ENCODE measurements at regions not wholly inside any gene's neighbourhood (a gene's known extent, or its start where the extent isn't known, plus 50 kb on each side); places are given as distances from the start of the nearest gene placed in this dataset.

DNA sequence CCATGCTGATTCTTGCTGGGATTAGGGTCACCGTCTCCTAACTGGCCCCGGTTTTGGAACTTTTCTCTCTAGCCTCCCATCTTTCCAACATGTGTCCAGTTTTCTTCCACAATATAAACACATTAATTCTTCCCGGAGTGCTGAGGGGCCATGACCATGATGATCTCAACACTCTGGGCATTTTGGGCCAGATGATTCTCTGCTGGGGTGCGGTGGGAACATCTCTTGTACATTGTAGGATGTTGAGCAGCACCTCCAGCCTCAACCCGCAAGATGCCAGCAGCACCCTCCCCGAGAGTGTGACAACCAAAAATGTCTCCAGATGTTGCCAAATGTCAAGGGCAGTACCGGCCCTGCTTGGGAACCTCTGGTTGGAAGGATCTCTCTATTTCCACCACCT is 164.8 kb downstream of the TFAP2C start:
- Histone ChIP-seq H3K27ac (no peak overlapping the region), H3K9me3 (no peaks in the 10 kb centered on the region), H3K36me3 (no peaks in the 10 kb centered on the region), H3K4me1 (no peaks in the 10 kb centered on the region), H3K4me3 (no peak overlapping the region), H3K27me3 (no peaks in the 10 kb centered on the region)
- WGBS, 2 donors (ENCODE audit: low coverage in 1 of 2) = 70% methylated on average over 7 of the region's 7 CpGs; no CpG with 5 or more reads in 1 of the 2 donors
- DNase-seq = no peak
- TF ChIP-seq, protein P1, sequence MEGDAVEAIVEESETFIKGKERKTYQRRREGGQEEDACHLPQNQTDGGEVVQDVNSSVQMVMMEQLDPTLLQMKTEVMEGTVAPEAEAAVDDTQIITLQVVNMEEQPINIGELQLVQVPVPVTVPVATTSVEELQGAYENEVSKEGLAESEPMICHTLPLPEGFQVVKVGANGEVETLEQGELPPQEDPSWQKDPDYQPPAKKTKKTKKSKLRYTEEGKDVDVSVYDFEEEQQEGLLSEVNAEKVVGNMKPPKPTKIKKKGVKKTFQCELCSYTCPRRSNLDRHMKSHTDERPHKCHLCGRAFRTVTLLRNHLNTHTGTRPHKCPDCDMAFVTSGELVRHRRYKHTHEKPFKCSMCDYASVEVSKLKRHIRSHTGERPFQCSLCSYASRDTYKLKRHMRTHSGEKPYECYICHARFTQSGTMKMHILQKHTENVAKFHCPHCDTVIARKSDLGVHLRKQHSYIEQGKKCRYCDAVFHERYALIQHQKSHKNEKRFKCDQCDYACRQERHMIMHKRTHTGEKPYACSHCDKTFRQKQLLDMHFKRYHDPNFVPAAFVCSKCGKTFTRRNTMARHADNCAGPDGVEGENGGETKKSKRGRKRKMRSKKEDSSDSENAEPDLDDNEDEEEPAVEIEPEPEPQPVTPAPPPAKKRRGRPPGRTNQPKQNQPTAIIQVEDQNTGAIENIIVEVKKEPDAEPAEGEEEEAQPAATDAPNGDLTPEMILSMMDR (IDR thresholded peaks at IDR 0.05) = no peak
- intact Hi-C loops (cut with DNase I; ENCODE audit: low total_unique reads) = no loop called here
- in situ Hi-C loops (cut with MboI; ENCODE audit: low pct_ligation_motif_present in 1 of 4, low pct_unique_long_range_greater_than_20kb in 1 of 4, low sequenced_read_pairs in 3 of 4) = no loop called here

- Histone ChIP-seq H3K9me3 (no peaks in the 10 kb centered on the region), H3K27ac (no peak overlapping the region), H3K27me3 (no peaks in the 10 kb centered on the region), H3K4me1 (no peaks in the 10 kb centered on the region), H3K4me3 (no peak overlapping the region), H3K36me3 (no peaks in the 10 kb centered on the region)
- DNase-seq = no peak
- 95% methylated on average over 2 of the region's 2 CpGs; no CpG with 5 or more reads in 1 of the 2 donors for WGBS, 2 donors (ENCODE audit: low coverage in 1 of 2)
- in situ Hi-C loops (cut with MboI; ENCODE audit: low pct_ligation_motif_present in 1 of 4, low pct_unique_long_range_greater_than_20kb in 1 of 4, low sequenced_read_pairs in 3 of 4) = no loop called here
- intact Hi-C loops (cut with DNase I; ENCODE audit: low total_unique reads) = no loop called here
- TF ChIP-seq POLR2A (IDR thresholded peaks at IDR 0.05) (no peak), EP300 (IDR thresholded peaks at IDR 0.05; ENCODE audit: low read depth) (no peak), POLR2AphosphoS5 (IDR thresholded peaks at IDR 0.05) (no peak)
- TF ChIP-seq, protein P1 (IDR thresholded peaks at IDR 0.05) = no peak
These were observed 166.4 kb downstream of the TFAP2C start for GRCh38 chr20:56795492-56795891.

DNA sequence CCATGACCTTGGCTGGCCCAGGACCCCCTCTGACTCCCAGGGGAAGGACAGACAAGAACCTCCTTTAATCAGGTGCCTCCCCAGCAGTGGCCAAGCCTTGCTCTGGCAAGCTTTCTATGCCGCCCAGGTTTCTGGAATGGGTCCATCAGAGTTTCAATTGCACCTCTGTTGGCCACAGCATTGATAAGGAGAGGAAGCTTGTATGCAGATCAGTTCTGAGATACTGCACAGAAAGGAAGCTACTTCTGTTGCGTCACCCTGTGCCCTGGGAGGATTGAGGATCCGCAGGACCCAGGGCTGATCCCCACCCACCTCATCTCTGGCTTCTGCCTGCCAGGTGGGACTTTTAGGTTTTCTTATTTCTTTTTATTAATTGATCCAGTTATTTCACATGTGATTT is 167.2 kb downstream of the TFAP2C start:
- DNase-seq = no peak
- 42% methylated on average over 3 of the region's 3 CpGs; no CpG with 5 or more reads in 1 of the 2 donors for WGBS, 2 donors (ENCODE audit: low coverage in 1 of 2)
- in situ Hi-C loops (cut with MboI; ENCODE audit: low pct_ligation_motif_present in 1 of 4, low pct_unique_long_range_greater_than_20kb in 1 of 4, low sequenced_read_pairs in 3 of 4) = no loop called here
- no peak overlapping the region for H3K4me3 ChIP-seq
- no peak overlapping the region for H3K27ac ChIP-seq
- TF ChIP-seq, protein P1 (IDR thresholded peaks at IDR 0.05) = no peak
- TF ChIP-seq POLR2AphosphoS5 (IDR thresholded peaks at IDR 0.05) = no peak
- no peak for TF ChIP-seq POLR2A (IDR thresholded peaks at IDR 0.05)
- TF ChIP-seq EP300 (IDR thresholded peaks at IDR 0.05; ENCODE audit: low read depth) = no peak
- intact Hi-C loops (cut with DNase I; ENCODE audit: low total_unique reads) = no loop called here
- H3K36me3 ChIP-seq = no peaks in the 10 kb centered on the region
- H3K9me3 ChIP-seq = no peaks in the 10 kb centered on the region
- no peaks in the 10 kb centered on the region for H3K4me1 ChIP-seq
- H3K27me3 ChIP-seq = no peaks in the 10 kb centered on the region

- intact Hi-C loops (cut with DNase I; ENCODE audit: low total_unique reads) (no loop called here), in situ Hi-C loops (cut with MboI; ENCODE audit: low pct_ligation_motif_present in 1 of 4, low pct_unique_long_range_greater_than_20kb in 1 of 4, low sequenced_read_pairs in 3 of 4) (no loop called here)
- Histone ChIP-seq H3K4me1 (peaks cover 0 to 1% (median 0%) of the 10 kb centered on the region in 4 donors), H3K36me3 (no peaks in the 10 kb centered on the region), H3K27ac (no peak overlapping the region), H3K4me3 (no peak overlapping the region), H3K27me3 (no peaks in the 10 kb centered on the region), H3K9me3 (no peaks in the 10 kb centered on the region)
- WGBS, 2 donors (ENCODE audit: low coverage in 1 of 2) = 41% methylated on average over 2 of the region's 2 CpGs; no CpG with 5 or more reads in 1 of the 2 donors
- TF ChIP-seq POLR2AphosphoS5 (IDR thresholded peaks at IDR 0.05) (no peak), EP300 (IDR thresholded peaks at IDR 0.05; ENCODE audit: low read depth) (no peak), POLR2A (IDR thresholded peaks at IDR 0.05) (no peak)
- TF ChIP-seq, protein P1 (IDR thresholded peaks at IDR 0.05) = no peak
- no peak for DNase-seq
These were observed 167.9 kb downstream of the TFAP2C start for GRCh38 chr20:56797023-56797422.
